H1 (cell line): ENCODE measurements at regions not wholly inside any gene's neighbourhood (a gene's known extent, or its start where the extent isn't known, plus 50 kb on each side); places are given as distances from the start of the nearest gene placed in this dataset.

Experiments
- BRCA1 ChIP-seq: IDR thresholded peaks from 2 replicates; pipeline ENCODE4 v1.6.1; 2012; ENCODE audit warnings: low read depth, low read length, improper control_type of control experiment
- CBX5 ChIP-seq: fragments of 300-800, 300-1000 bp; sonication (generic); IDR thresholded peaks from 2 replicates; pipeline ENCODE4 v1.7.1; 2016; ENCODE audit warnings: antibody characterized with exemption, low read length, low read depth
- CTCF ChIP-seq, 3 experiments: IDR thresholded peaks; 1 replicate in 2 of 3; 2 replicates in 1 of 3; pipeline versions ENCODE4 v1.5.1 to v1.6.1; 2011; ENCODE audit warnings: low read length in 3 of 3, mild to moderate bottlenecking in 3 of 3, inconsistent platforms in 2 of 3, low read depth in 1 of 3, moderate library complexity in 1 of 3; ENCODE audit not compliant: insufficient read depth in 1 of 3; ENCODE audit errors: control extremely low read depth in 1 of 3
- EGR1 ChIP-seq: IDR thresholded peaks from 2 replicates; pipeline ENCODE4 v1.6.1; 2011; ENCODE audit warnings: low read depth, low read length, borderline replicate concordance
- EZH2 ChIP-seq: fragments of 200-600 bp; sonication (generic); IDR thresholded peaks from 2 replicates; pipeline ENCODE4 v1.7.1; 2012; ENCODE audit warnings: low read depth, mild to moderate bottlenecking, moderate library complexity, low read length, inconsistent platforms; ENCODE audit not compliant: severe bottlenecking
- JUND ChIP-seq: IDR thresholded peaks from 2 replicates; pipeline ENCODE4 v1.6.1; 2011; ENCODE audit warnings: mild to moderate bottlenecking, improper control_type of control experiment, low read length
- MAX ChIP-seq: IDR thresholded peaks from 2 replicates; pipeline ENCODE4 v1.6.1; 2012; ENCODE audit warnings: inconsistent platforms
- POLR2A ChIP-seq, 2 experiments: IDR thresholded peaks; 1 replicate in 1 of 2; 2 replicates in 1 of 2; pipeline ENCODE4 v1.6.1; 2011; ENCODE audit warnings: low read depth in 2 of 2, low read length in 2 of 2, mild to moderate bottlenecking in 2 of 2; ENCODE audit errors: control extremely low read depth in 1 of 2
- POLR2AphosphoS5 ChIP-seq: IDR thresholded peaks from 2 replicates; pipeline ENCODE4 v1.6.1; 2011; ENCODE audit warnings: low read depth, low read length
- RNF2 ChIP-seq: fragments of 200-900, 300-1000 bp; sonication (generic); IDR thresholded peaks from 2 replicates; pipeline ENCODE4 v1.7.1; 2016; ENCODE audit warnings: borderline replicate concordance, low read depth, mild to moderate bottlenecking, antibody characterized with exemption, low read length; ENCODE audit not compliant: poor library complexity, severe bottlenecking; ENCODE audit errors: missing control alignments
- SUZ12 ChIP-seq: fragments of 200-600 bp; sonication (generic); IDR thresholded peaks from 2 replicates; pipeline ENCODE4 v1.6.1; 2012; ENCODE audit warnings: mild to moderate bottlenecking, inconsistent platforms, low read length, moderate library complexity, mixed read lengths
- TAF1 ChIP-seq: IDR thresholded peaks from 2 replicates; pipeline ENCODE4 v1.6.1; 2011; ENCODE audit warnings: mild to moderate bottlenecking, low read depth, low read length
- TEAD4 ChIP-seq: IDR thresholded peaks from 2 replicates; pipeline ENCODE4 v1.6.1; 2012; ENCODE audit warnings: low read depth, low read length, inconsistent platforms, mixed read lengths
- ZNF274 ChIP-seq: IDR thresholded peaks from 2 replicates; pipeline ENCODE4 v1.7.0; 2012; ENCODE audit warnings: low read length, borderline replicate concordance; ENCODE audit errors: extremely low read depth

- no peak for TF ChIP-seq TEAD4
- no peak for TF ChIP-seq MAX
- no peak for TF ChIP-seq ZNF274
- TF ChIP-seq RNF2 = no peak
- no peak for TF ChIP-seq SUZ12
- TF ChIP-seq JUND = no peak
- TF ChIP-seq CTCF (IDR thresholded peaks at IDR 0.05; ENCODE audit: control extremely low read depth in 1 of 3, insufficient read depth in 1 of 3, low read depth in 1 of 3, low read length in 3 of 3) = no peak
- no peak for TF ChIP-seq EZH2
- TF ChIP-seq CBX5 = no peak
- TF ChIP-seq TAF1 = no peak
- no peak for TF ChIP-seq EGR1
- TF ChIP-seq BRCA1 = no peak
- no peak for TF ChIP-seq POLR2A (IDR thresholded peaks at IDR 0.05; ENCODE audit: control extremely low read depth in 1 of 2, low read depth in 2 of 2, low read length in 2 of 2)
- TF ChIP-seq POLR2AphosphoS5 = no peak
Observed at GRCh38 chr3:63746211-63746610, 72.9 kb upstream of the C3orf49 start.
